ENCODE measurements at regions not wholly inside any gene's neighbourhood (a gene's known extent, or its start where the extent isn't known, plus 50 kb on each side); places are given as distances from the start of the nearest gene placed in this dataset.

- POLR2A ChIA-PET, result no interaction called here
- intact Hi-C loops (cut with micrococcal nuclease; ENCODE audit: unreplicated experiment), result no loop called here
Observed at GRCh38 chr1:214219902-214220301, 61.1 kb upstream of the SMYD2 start.

DNA sequence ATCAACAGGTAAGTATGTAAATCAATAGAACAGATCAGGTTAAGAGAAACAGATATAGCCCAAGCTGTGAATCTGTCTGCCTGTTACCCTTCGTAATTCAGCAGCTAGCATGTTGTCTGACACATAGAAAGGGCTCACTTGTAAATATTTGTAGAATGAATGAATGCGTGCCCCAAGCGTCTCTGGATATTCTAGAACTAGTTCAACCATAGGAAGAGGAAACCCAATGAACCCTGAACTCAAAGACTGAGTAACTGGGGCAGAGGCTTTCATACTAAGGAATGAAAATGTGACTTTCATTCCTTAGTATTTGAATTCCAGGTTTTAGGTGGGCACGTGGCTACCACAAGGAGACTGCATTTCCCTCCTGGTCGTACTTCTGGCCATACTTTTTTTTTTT is 60.1 kb upstream of the SMYD2 start:
- H3K4me3 ChIP-seq (ENCODE audit: low read depth in 2 of 2, low read length in 2 of 2), result no peak overlapping the region
- peaks cover 24% of the 10 kb centered on the region for H3K27me3 ChIP-seq (ENCODE audit: control insufficient read depth, insufficient read depth, low read length)
- intact Hi-C loops (cut with micrococcal nuclease; ENCODE audit: unreplicated experiment), result no loop called here
- POLR2A ChIA-PET, result no interaction called here
- H3K36me3 ChIP-seq (ENCODE audit: control insufficient read depth, insufficient read depth, low read length), result no peaks in the 10 kb centered on the region; the same call in 1 of the 2 replicates
- CTCF ChIA-PET, result interaction anchor here (1.2 kb wide), 1 partner anchor 108 kb away, joined by 4 read pairs; no protein-coding TSS in a partner anchor
- no peak overlapping the region for H3K27ac ChIP-seq (ENCODE audit: low read length)
- in situ Hi-C loops (cut with HindIII; ENCODE audit: low pct_unique_long_range_greater_than_20kb, low sequenced_read_pairs), result no loop called here
- BruUV-seq (replicated peaks), result no TSS peak
- no peaks in the 10 kb centered on the region for H3K9me3 ChIP-seq (ENCODE audit: control insufficient read depth, insufficient read depth, low read depth, low read length)
- TF ChIP-seq SIN3A (IDR thresholded peaks at IDR 0.05; ENCODE audit: borderline replicate concordance, insufficient read depth, low read depth, low read length) (no peak), POLR2AphosphoS5 (IDR thresholded peaks at IDR 0.05; ENCODE audit: low read depth, low read length) (no peak), CTCF (IDR thresholded peaks at IDR 0.05) (no peak)
- no peaks in the 10 kb centered on the region for H3K4me1 ChIP-seq (ENCODE audit: control insufficient read depth, insufficient read depth, low read length)
- no peak for DNase-seq (ENCODE audit: low read depth, low spot score)
- ATAC-seq, result no peak

More at GRCh38 chr1:214219902-214220301, 61.1 kb upstream of the SMYD2 start:
- H3K27ac ChIP-seq (ENCODE audit: low read length), result no peak overlapping the region
- no peak for ATAC-seq
- TF ChIP-seq TCF7L2 (IDR thresholded peaks at IDR 0.05; ENCODE audit: low read depth, low read length) (no peak), REST (IDR thresholded peaks at IDR 0.05; ENCODE audit: insufficient read depth in 1 of 2, low read depth in 2 of 2, low read length in 1 of 2) (no peak), POLR2AphosphoS5 (IDR thresholded peaks at IDR 0.05; ENCODE audit: low read depth, low read length) (no peak), SIN3A (IDR thresholded peaks at IDR 0.05; ENCODE audit: borderline replicate concordance, insufficient read depth, low read depth, low read length) (no peak), CTCF (IDR thresholded peaks at IDR 0.05) (no peak)
- no TSS peak for BruUV-seq (replicated peaks)
- no peak for DNase-seq (ENCODE audit: low read depth, low spot score)
- no peaks in the 10 kb centered on the region for H3K4me1 ChIP-seq (ENCODE audit: control insufficient read depth, insufficient read depth, low read length)
- H3K9me3 ChIP-seq (ENCODE audit: control insufficient read depth, insufficient read depth, low read depth, low read length), result no peaks in the 10 kb centered on the region
- CTCF ChIA-PET, result interaction anchor here (1.2 kb wide), 1 partner anchor 109 kb away, joined by 4 read pairs; no protein-coding TSS in a partner anchor
- in situ Hi-C loops (cut with HindIII; ENCODE audit: low pct_unique_long_range_greater_than_20kb, low sequenced_read_pairs), result no loop called here
- peaks cover 27% of the 10 kb centered on the region for H3K27me3 ChIP-seq (ENCODE audit: control insufficient read depth, insufficient read depth, low read length)
- H3K4me3 ChIP-seq (ENCODE audit: low read depth in 2 of 2, low read length in 2 of 2), result no peak overlapping the region
- no peaks in the 10 kb centered on the region; the same call in 1 of the 2 replicates for H3K36me3 ChIP-seq (ENCODE audit: control insufficient read depth, insufficient read depth, low read length)
